DMS53 treated with DMSO at 0.1 percent for 48 hours (cell line): ENCODE measurements at regions not wholly inside any gene's neighbourhood (a gene's known extent, or its start where the extent isn't known, plus 50 kb on each side); places are given as distances from the start of the nearest gene placed in this dataset.
A peak's percentile ranks its signal among the peaks of the same experiment; 100 is the strongest.

Source experiments
- DNase-seq: peaks from one replicate; lab custom pipeline; 2025; ENCODE audit not compliant: unreplicated experiment; lab: John Stamatoyannopoulos, UW

DNA sequence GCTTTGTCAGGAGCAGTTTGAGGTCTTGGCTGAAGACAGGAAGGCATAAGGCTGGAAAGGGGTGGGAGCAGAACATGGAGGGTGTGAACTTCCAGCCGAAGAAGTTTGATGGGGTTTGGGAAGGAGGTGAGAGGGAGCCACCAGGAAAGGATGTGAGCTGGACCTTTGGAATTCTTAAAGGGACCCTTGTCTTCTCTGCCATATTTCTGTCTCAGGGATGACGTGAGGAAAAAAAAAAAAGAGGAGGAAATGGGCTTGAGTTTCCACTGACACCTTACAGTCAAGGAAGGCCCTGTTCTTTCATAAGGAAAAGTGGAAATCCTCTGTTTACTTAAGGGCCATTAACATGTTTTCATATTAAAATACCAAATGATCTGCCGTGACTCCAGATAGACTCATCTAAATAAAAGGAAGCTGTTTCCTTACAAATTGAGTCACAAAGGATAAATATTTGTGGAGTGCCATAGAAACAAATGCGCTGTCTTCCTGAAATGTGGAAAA, 132.1 kb downstream of the PALM2AKAP2 start:
- DNase-seq: no peak

DNA sequence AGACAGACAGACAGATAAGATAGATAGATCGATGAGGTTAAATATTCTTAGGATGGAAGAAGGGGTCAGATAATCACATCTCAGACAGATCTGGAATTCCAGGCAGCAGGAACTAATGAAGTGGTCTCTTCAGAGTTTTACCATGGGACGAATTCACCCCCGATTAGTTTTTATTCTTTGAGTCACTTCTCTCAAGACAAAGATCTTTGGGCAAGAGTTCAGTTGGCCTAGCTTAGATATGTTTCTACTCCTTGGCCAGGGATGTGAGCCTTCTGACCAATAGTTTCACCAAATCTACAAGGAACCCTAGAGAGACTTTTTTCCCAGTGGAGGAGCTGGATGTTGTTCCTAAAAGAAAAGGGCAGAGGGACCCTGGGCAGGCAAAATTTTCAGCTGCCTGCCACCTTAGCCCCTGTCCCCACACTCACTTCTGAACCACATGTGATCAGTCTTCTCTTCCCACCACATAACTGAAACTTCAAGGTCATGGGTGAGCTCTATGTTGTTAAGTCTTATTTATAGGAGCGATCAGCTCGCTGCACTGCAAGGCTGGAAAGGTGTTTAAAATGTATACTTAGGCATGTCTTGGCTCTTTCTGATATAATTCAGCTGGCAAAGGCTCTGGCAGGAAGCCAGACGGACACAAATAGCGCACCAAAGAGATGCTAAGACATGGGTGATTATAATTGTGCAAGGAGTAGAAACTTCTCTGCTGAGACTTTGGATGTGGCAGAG, 132.9 kb downstream of the PALM2AKAP2 start:
- no peak for DNase-seq

DNA sequence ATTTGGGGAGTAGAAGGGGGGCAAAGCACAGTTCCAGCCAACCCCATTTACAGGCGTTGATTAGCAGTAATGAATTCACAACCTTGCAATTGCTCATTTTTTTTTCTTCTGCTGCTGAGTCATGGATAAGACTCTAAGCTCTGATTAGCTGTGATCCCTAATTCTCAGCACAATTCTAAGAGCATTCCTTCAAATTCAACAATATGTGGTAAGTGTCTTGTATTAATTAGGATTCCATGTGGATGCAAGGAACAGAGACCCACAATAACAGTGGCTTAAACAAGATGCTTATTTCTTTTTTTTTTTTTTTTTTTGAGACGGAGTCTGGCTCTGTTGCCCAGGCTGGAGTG, 133.4 kb downstream of the PALM2AKAP2 start:
- no peak for DNase-seq

DNA sequence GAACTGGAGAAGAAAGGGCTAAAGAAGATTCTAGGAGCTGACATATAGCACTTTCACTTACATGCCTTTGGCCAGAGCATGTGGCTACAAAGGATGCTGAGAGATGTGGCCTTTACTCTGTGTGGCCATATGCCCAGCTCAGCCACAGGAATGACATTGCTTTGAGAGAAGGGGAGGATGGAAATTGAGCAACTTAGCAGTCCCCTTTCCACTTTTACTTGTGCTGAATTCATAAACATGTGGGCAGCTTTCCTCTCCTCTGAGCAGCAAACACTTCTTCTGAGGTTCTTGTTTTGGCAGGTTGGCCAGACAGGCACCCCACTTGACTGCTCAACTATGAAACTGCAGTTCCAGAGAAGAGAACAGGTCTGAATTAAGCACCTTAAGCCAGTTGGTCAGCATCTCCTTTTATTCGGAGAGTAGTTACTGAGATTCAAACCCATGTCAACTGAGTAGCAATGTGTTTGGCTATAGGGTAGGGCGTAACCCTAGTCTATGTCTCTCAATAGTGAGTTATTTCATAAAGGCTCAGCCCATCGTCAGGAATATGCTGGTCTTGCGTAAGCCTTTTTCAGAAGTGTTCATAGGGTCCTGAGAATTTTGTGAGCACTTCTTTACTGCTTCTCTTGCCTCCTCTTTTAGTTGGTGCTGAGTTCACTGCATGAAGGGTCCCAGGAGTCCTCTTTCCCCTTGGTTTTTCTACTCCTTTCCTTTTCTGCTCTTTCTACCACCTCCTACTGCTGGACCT, 134.5 kb downstream of the PALM2AKAP2 start:
- DNase-seq: no peak

DNA sequence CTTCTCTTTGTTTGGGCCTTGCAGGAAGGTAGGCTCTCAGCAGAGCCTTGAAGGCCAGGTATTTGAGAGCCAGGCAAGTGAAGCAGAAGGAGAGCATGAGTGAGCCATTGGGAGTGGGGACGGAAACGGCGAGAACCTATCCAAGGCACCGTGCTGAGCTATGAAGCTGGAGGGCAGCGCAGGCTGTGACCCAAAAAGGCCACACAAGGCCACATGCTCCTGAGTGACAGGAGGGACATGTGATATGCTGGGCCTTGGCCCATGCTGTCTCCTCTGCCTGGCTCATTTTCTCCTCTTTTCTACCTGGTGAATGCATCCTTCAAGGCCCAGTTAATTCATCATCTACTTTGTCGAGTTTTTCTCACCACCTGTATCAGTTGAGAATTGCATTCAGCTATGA, 136.3 kb downstream of the PALM2AKAP2 start:
- DNase-seq: no peak

DNA sequence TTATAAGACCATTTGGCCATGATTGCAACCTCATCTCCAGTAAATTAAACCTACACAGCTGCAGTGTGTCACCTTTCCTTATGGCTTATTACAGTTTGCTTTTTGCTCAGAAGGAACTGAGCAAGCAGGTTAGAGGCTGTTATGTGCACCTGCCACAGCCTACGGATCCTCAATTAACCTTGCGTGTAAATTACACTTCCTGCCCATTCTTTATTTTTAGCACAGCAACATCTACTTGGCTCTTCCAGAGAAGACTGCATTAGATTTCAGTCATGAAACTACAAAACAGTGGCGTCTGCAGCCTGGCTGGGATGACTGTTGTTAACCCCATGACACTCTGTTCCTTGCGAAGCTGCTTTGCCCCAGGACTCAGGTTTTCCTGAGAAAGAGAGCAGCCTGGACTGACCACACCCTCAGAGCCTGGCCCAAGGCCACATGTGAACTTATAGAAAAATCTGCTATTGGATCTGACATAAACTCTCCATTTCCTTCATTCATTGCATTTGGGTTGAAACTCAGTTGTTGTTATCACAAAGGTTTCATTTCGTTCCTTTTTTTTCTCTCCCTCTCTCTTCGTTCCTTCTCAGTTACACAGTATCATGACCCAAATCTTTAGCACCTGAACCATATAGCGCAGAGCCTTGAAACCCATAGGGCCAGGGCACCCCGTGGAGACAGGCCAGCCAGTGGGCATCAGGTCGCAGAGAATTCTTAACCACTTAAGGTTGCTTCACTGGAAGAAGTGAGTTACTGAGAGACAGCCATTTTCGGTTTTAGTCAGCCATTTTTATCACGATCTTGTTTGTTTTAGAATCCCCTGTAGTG, 138.6 kb downstream of the PALM2AKAP2 start:
- peak; percentile 56 for DNase-seq

DNA sequence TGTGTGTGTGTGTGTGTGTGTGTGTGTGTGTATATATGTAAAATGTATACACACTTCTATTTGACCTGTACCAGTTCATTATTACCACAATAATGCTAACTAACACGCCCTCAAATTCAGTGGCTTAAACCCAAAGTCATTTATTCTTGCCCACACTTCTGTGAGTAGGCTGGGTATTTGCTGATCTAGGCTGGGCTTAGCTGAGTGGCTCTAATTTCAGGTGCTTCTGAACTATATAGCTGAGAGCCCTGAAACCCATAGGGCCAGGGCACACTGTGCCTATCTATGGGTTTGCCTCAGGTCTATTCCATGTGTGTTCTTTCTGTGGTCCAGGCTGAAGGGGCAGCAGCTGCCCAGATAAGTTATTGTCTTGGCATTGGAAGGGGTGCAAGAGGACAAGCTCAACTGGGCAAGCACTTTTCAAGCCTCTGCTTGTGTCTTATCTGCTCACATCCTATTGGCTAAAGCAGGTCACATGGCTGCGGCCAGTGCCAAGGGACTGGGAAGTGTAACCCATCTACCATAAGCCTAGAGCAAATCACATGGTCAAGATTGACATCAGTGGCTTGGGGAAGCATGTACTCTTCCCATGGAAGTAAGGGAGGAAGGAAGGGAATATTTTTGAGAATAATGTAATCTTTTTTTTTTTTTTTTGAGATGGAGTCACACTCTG, 139.9 kb downstream of the PALM2AKAP2 start:
- no peak for DNase-seq

DNA sequence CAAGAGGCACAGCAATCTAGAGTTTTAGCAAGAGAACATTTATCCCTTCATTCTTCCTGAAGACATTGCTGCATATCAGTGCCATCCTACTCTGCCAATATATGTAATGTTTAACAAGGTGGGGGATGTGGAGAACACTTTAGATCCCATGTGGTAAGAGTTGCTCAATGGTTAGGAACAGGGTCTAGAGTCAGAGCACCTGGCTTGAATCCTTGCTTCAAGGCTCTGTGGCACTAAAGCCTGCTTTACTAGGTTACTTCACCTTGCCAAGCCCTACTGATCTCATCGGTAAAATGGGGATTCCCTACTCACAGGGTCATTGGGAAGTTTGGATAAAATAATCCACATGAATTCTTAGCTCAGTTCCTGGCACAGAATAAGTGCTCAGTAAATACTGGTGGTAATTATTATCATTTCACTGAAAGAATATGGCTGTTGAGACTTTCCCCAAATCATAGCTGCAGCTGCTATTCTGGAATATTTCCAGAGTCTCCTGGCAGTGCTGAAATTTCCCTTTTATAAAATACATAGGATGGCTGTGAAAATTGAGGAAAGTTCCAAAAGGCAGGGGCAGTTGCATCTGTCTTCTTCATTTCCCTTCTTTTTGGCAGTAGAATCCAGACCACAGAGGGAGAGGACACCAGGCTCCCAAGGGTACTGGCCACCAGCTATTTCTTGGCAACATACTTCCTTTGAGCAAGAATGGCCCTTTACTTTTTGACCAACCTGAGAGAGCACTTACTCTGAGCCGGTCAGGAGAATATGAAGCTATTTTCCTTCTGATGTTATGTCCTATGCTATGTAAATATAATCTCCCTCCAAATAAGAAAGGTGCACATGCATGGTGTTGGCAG, 142.8 kb downstream of the PALM2AKAP2 start:
- no peak for DNase-seq

DNA sequence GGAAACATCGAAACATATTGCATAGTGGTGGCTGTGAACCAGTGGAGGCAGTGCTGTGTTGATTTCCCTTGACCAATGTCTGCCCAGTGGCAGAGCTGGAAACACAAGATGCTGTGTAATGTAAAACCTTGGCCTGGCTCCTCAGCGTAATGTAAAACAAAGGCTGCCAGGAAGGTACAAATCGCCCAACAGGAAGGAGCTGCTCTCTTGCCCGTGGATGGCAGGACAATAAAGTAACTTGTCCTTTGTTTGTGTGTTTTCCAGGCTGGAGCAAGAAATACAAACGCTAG, 143.4 kb downstream of the PALM2AKAP2 start:
- no peak for DNase-seq

DNA sequence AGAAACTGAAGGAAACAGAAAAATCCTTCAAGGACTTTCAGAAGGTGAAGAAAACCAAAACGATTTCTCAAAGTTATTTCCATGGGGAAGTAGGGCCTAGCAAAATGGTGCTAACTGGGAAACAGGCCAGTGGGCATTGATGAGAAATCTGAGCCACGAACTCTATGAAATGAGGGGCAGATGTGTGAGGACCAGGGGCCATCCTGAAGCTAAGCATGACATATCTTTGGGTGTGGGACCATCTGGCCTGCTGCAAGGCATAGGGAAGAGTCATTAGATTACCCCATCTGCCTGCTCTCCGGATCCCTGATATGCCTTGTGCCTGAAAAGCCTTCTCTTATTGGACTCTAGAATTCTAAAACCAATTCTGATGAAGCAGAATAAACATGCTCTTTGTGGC, 143.8 kb downstream of the PALM2AKAP2 start:
- DNase-seq: no peak

DNA sequence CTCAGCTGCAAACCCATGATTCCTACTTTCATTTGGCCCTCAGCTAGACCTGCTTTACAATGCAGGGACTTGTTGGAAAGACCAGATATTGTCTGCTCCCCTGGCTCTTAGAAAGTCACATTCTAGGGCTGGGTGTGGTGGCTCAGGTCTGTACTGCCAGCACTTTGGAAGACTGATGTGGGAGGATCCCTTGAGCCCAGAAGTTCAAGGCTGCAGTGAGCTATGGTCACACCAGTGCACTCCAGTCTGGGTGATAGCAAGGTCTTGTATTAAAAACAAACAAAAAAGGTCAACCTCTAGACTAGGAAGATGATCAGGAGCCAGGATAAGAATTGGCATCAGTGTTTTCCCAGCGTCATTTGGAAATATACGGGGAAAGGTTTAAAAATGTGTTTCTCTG, 145.8 kb downstream of the PALM2AKAP2 start:
- DNase-seq: no peak

DNA sequence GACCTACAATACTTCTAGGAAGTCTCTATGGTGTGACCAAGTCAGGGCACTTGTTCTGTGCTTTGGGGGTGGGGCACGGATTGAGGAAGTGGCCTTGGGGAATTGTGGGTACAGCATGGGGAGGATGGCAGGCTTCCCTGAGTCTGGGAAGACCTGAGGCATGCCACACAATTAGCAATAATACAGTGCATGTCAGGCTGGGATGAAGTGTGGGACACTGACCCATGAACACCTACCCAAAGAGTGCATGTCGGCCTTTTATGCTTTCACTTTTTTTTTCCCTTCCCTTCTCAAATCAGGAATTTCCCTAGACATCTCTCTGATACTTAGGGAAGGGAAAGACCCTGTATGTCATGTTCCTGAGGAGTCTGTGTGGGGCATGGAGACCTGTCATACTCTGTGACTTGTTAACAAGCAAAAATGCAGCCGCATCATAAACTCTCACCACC, 146.4 kb downstream of the PALM2AKAP2 start:
- no peak for DNase-seq

DNA sequence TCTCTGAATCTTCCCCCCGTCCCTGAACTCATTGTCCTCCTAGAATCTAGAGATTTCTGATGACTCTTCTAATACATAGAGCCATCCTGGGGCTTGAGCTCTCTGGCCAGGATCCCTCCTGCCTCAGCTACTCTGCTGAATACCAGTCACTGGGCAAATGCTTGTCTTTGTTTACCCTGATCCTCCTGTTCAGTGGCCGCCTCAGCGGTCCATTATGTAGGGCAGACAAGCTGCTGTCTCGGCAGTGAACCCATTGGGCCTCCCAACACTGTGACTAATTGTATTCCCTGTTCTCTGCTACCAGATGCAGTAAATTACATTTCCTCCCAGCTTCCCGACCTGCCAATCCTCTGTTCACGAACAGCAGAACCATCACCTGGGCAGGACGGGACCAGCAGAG, 151.6 kb downstream of the PALM2AKAP2 start:
- no peak for DNase-seq

DNA sequence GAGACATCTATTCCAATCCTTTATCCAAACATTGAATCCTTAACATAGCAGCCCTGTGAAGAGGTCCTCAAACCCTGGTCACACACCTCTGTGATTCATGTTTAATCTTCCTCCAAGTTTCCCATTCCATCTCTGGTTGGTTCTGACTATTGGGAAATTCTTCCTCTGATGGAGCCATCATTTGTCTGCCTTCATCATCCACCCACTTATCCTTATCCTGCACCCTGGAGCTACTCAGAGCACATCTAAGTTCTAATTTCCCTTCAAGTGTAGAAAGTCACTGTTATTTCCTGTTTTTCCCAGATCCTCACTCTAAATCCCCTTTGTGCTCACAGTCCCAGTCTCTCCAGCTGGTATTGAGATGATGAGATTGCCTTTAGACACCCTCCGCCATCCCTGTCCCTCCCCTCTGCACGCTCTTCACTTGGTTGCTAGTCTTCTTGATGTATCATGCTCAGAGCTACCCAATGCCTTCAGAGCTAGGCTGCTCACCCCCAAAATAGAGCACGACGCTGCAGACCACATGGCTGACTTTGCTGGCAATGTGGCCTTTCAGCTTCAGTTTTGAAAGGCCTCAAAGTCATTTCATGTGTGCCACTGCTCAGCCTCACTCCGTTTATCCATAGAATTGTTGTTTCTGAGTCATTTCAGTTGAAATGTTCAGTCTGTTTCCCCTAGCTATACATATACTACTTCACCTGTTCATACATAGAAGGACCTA, 154.3 kb downstream of the PALM2AKAP2 start:
- no peak for DNase-seq

DNA sequence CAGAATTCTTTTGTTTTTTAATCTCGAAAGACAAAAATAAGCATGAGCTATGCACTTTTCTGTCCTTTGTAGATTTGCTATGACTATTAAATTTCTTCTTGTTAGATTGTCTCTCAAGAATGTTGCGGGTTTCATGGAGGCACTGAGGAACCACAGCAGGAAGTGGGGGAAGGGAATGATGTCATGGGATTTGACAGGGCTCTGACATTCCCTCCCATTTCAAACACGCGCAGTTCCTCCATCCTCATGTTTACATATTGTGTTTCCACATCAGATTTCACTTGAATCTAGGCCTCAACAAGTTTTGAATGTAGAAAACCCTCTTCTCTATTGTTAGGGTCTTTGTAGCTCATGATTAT, 154.8 kb downstream of the PALM2AKAP2 start:
- DNase-seq: no peak

DNA sequence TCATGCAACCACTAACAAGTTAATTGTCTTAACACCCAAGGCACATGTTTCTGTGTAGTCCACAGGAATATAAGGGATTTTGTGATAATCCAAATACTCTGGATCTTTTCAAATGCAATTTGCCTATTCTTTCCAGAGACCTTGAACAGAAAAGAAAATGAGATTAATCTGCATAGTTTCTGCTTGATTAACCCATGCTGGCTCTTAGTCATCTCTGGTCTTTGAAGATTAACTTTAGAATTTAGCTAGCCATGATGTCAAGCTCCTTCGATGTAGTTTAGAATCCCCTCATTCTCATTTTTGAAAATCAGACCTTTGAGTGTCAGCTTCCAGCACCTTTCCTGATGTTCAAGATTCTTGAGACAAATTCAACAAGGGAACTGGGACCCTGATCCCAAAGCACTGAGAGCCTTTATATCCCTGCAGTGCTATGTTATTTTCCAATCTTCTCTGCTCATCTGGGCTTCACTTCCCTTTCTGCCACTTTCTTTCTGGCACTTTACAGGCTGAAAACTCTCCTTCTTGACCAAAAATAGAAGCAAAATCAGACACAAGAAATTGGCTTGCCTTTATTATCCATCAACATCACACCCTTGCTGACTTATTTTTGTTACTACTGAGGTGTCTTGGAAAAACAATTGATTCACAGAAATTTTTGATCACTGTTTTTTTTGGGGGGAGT, 155.5 kb downstream of the PALM2AKAP2 start:
- no peak for DNase-seq

DNA sequence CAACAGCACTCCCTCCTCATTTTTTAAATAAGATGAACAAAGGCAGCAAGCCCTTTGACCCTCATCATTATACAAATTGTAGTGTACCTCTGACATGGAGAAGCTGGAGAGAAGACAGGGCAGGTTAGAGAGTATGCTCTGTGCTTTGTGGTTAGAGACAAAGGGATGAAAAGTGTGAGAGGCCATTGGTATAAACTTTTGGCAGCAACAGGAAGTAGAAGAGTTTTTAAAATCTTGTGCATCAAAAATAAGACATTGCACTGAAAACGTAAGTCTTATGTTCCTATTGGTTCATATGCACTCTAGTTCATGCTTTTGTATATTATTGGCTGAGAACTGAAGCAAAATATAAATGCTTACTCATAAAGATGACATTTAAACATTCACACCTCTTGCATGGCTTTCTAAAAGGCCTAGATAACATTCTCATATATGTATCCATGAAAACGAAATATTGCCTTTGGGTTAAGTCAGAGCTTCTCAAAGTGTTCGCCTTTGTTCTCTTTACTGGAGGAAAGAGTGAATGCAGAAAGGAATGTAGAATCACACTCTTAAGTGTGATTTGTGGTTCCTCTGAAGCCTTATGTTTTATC, 158.0 kb downstream of the PALM2AKAP2 start:
- DNase-seq: no peak

DNA sequence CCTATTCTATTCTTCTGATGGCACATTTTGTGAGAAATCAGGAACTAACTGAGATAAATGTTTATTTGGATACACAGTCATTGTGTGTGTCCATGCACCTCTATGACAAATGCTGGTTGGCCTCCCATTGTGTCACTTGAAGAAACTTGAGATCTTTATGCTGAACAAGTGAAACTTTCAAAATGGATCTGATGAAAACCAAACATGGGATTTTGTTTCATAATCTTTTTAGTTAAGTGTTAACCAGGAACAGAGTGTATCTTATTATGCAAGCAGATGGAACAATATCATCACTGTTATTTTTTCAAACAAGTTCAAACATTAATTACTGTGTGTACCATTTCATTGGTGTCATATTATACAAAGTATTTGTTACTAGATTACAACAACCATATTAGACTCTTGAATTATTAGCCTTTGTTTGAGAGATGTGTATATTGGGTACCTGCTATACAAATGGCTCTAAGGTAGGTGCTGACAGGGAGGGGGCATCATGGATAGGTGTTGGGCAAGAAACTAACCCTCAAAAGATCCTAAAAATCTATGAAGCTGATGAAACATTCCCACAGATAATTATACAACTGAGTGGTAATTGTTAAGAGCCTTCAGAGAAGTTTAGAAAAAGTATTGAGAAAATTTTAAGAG, 159.8 kb downstream of the PALM2AKAP2 start:
- no peak for DNase-seq
